ENCODE measurements at regions not wholly inside any gene's neighbourhood (a gene's known extent, or its start where the extent isn't known, plus 50 kb on each side); places are given as distances from the start of the nearest gene placed in this dataset.

GRCh38 chr14:38948171-38948570, 154.9 kb downstream of the SEC23A start:
- TF ChIP-seq EZH2 (IDR thresholded peaks at IDR 0.05; ENCODE audit: insufficient read depth, low read length) (no peak), CTCF (IDR thresholded peaks at IDR 0.05; ENCODE audit: insufficient read depth, low read depth, low read length) (no peak)
